Suppressor macrophage (primary cell): ENCODE measurements at regions not wholly inside any gene's neighbourhood (a gene's known extent, or its start where the extent isn't known, plus 50 kb on each side); places are given as distances from the start of the nearest gene placed in this dataset.
"Not testable (repeated sequence)": the region's sequence is repeated elsewhere in the genome, so short reads cannot be mapped to it uniquely, and the experiment has no call there.

ENCODE experiments used
- DNase-seq, 4 experiments: peaks; one replicate each; pipeline ENCODE4 v3.0.0-alpha.2; 2020 to 2022

DNA sequence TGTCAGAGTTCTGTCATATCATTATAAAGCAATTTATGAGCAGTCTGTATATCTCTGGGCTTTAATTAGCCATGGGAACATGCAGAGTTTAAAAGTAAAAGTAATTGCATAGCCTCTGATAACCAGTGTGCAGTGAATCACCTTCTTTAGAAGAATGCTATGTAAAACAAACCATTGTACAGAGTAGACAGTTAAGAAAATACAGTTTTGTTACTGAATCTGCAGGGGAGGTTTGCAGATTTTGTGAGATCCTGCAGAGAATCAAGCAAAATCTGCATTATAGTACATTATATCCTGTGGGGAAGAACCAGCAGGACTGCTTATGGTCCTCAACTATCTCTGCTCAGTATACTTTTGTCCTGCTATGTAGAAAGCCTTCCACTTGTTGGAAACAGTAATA is 396.2 kb upstream of the NAALADL2 start:
- no peak for DNase-seq

DNA sequence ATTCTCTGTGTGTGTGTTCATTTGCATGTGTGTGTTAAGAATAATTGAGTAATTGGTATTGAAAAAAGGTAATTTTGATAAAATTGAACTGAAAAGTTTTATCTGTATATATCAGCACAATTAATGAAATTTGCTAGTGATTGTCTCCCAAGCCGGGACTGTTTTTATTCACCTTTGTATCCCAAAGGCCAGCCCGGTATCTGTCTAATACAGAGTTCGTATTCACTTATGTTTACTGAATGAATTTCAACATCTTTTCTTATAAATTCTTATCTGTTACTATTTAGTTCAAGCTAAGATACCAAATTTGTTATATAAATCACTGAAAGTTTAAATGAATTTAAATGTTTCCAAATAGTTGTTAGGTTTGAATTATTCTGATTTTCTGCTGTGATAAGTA is 394.0 kb upstream of the NAALADL2 start:
- DNase-seq: no peak

GRCh38 chr3:174466471-174467054 is 392.6 kb upstream of the NAALADL2 start:
- DNase-seq: no peak

DNA sequence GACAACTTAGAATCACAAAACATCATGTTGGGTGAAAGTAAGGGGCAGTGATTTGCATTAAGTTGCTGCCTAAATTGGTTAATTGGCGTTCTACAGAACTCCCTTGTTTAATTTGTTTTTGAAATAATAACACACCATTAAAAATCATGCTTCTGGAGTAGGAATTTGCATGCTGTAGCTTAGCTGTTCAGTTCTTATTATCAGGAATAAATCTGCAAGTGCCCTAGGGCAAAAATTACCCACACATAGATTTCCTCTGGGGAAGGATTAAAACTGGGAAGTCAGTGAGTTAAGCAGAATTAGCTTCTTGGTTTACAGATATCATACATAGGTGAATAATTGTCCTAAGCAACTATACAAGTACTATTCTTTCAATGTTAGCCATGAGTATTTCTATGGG is 381.6 kb upstream of the NAALADL2 start:
- no peak for DNase-seq

DNA sequence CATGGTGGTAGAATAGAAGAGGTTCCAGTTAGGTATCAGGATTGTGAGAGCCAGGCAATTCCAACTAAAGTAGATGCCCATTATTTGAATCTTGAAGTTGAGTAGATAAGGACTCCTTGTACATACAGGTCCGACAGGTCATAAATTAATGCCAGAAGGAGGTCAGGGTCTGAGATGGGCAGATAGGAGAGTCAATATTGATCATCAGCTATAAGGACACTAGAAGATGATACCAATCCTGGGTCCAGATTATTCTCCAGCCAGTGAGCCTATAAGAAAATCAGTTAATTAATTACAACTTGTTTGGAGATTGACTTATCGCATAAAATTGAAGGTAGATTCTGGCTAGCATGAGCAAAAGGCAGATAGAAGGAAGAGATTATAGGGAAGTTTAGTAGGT is 378.4 kb upstream of the NAALADL2 start:
- no peak for DNase-seq

- no peak for DNase-seq
Observed at GRCh38 chr3:174482541-174482940, 376.6 kb upstream of the NAALADL2 start.

DNA sequence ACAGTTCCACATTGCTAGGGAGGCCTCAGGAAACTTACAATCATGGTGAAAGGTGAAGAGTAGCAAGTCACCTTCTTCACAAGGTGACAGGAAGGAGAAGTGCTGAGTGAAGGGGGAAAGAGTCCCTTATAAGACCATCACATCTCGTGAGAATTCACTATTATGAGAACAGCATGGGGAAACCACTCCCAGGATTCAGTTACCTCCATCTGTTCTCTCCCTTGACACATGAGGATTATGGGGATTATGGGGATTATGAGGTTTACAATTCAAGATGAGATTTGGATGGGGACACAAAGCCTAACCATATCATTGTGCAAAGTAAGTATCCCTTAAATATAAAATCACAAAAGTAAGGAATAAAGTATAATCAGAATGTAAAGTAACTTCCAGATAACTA is 375.9 kb upstream of the NAALADL2 start:
- DNase-seq: no peak

DNA sequence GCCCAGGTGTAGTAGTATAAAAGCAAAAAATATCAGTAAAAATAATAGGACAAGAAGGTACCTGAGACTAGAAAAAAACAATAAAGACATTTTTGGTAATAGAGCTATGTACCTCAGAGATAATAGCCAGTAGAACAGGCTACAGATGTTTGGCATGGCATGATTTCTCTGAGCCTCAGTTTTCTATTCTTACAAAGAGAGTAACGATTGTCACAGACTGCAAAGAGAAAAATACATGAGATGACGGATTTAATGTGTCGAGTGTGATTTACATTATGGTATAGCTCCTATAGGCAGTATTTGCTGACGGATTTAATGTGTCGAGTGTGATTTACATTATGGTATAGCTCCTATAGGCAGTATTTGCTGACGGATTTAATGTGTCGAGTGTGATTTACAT is 375.3 kb upstream of the NAALADL2 start:
- not testable (repeated sequence) for DNase-seq

- DNase-seq: no peak
Observed at GRCh38 chr3:174488527-174488926, 370.6 kb upstream of the NAALADL2 start.

DNA sequence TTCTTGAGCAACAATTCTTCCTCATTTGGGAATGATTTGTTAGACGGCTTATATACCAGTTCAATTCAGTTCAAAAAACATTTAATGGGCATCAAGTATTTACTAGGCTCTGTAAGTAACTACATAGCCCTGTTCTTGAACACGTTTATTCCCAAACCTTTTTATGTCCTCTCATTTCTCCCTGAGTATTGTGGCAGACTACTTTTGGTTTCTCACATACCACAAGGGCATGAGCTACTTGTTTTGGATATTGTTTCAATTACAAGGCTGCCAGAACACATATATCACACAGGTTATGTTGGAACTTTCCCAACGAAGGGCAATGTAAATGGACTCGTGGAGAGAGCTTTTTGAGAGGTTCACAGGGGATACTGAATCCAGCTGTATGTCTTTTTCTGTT is 363.8 kb upstream of the NAALADL2 start:
- DNase-seq: peak in 1 of 4 experiments; percentile 19

- DNase-seq: no peak
Observed at GRCh38 chr3:174495928-174496327, 363.2 kb upstream of the NAALADL2 start.

- no peak for DNase-seq
Observed at GRCh38 chr3:174498638-174499037, 360.5 kb upstream of the NAALADL2 start.

- DNase-seq: no peak
Observed at GRCh38 chr3:174505266-174505665, 353.9 kb upstream of the NAALADL2 start.

GRCh38 chr3:174524203-174524602 is 334.9 kb upstream of the NAALADL2 start:
- no peak for DNase-seq

- DNase-seq: no peak
Observed at GRCh38 chr3:174529298-174529697, 329.8 kb upstream of the NAALADL2 start.

DNA sequence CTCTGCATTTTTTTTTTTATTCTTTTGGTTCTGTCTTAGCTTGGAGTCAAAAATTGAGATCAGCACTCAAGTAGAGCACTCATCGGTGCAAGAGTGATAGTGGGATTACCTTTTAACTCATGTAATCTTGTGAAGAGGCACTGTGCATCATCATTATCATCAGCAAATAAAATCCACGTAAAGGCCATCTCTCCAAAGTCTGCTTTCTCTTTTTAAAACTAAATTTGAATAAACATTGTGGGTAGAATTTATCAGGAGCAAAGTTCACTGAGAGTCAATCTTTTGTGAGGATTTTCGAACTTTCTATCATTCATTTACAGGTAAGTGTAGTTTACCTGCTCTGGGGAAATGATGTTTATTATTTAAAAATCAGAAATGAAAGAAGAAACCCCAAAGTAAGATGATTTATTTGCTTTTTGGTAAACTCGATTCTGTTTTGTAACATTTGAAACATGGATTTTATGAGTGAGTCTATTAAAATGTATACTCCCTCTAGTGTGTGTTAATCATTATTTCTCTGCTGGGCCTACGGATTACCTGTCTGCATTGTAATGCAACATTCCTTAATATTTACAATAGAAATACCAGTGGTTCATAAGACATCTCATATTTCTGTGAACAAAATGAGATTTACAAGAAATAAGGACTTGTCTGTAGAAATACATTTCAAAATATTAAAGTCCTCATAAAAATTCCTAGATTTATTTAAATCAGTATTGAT is 327.7 kb upstream of the NAALADL2 start:
- DNase-seq: no peak

GRCh38 chr3:174532216-174532615 is 326.9 kb upstream of the NAALADL2 start:
- DNase-seq: no peak

DNA sequence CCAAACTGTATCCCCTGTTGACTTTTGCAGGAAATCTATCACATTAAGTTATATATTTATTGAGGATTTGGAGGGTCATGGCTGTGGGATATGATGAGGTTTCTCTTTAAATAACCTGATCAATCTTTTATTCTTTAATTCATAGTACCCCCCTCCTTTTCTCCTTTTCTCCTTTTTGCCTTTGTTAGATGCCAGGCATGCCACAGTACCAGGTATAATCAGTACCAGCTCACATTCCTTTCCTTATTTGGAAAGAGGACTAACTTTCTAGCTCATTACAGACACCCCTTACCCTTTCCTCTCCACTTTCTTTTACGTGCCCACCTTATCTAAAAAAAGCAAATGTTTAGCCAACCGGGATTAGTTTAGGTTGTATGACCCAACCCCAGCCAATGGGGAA is 326.4 kb upstream of the NAALADL2 start:
- DNase-seq: no peak

- no peak for DNase-seq
Observed at GRCh38 chr3:174533286-174533685, 325.8 kb upstream of the NAALADL2 start.

DNA sequence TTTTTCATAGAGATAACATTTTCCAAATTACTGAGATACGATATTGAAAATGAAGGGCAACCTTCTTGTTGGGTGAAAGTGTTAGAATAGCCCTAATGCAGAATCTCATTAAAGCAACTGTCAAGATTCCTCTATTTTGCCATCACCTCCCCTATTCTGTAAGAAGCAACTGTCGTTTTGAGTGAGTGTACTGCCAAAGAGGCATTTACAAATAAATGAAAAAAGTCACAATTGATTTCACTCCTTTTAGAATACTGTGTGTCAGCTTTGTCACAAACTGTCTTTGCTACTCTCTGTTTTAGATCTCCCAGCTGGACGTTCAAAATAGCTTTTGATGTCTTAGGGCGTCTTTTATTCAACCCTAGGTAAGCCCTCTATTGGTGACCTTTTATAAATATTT is 322.8 kb upstream of the NAALADL2 start:
- DNase-seq: no peak

- DNase-seq: no peak
Observed at GRCh38 chr3:174538151-174538550, 321.0 kb upstream of the NAALADL2 start.

GRCh38 chr3:174540116-174540908 is 318.8 kb upstream of the NAALADL2 start:
- DNase-seq: no peak

DNA sequence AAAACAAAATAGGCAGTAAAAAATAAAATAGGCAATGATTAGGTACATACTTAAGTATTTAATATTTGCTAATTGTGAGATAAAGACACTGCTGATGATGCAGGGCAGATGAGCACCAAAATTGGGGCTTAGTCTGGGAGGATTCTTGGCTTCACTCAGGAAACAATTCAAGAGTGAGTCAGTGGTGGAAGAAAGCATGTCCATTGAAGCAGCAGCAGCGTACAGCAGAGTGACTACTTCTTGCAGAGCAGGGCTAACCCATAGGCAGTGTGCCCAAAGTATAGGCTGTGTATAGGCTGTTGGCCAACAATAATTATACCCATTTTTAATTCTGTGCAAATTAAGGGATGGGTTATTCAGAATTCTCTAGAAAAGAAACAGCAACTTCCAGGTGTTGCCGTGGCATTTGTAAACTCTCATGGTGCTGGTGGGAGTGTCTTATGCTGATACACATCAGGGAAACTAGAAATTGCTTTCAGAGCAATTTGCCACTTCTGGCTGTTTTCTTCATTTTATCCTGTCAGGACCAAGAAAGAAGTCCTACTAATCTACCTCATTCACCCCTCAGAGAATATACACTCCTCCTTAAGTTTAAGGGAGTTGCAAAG is 317.3 kb upstream of the NAALADL2 start:
- DNase-seq: no peak
